MCF 10A (cell line): ENCODE measurements at regions not wholly inside any gene's neighbourhood (a gene's known extent, or its start where the extent isn't known, plus 50 kb on each side); places are given as distances from the start of the nearest gene placed in this dataset.
"Not testable (repeated sequence)": the region's sequence is repeated elsewhere in the genome, so short reads cannot be mapped to it uniquely, and the experiment has no call there.

Experiments used
- BruUV-seq: library from RNA; stranded (reverse); fragments of 400-500 nt; replicated peaks from 2 replicates; lab custom pipeline; 2021; lab: Mats Ljungman, UMichigan
- CTCF ChIA-PET: fragments of 300-600 bp; sonication (Branson Sonifier 250); formaldehyde crosslinking; extraction: SDS; loops from one replicate; lab custom pipeline; 2021; ENCODE audit warnings: antibody characterized with exemption, inconsistent platforms; lab: Yijun Ruan, JAX
- POLR2A ChIA-PET: fragments of 300-600, 350-650 bp; sonication (Branson Sonifier 250); formaldehyde crosslinking; extraction: SDS; loops from one replicate; lab custom pipeline; 2020; ENCODE audit warnings: antibody characterized with exemption, inconsistent platforms; lab: Yijun Ruan, JAX
- DNase-seq: peaks from one replicate; pipeline ENCODE4 v3.0.0-alpha.2; 2018; ENCODE audit not compliant: unreplicated experiment
- H3K27ac Mint-ChIP-seq: one replicate; pipeline ENCODE4 v1.8.0; 2022; ENCODE audit warnings: mild to moderate bottlenecking, low read depth, mixed read lengths; ENCODE audit not compliant: unreplicated experiment
- H3K27me3 Mint-ChIP-seq: one replicate; pipeline ENCODE4 v1.8.0; 2022; ENCODE audit warnings: mixed read lengths; ENCODE audit not compliant: insufficient read depth, unreplicated experiment
- H3K36me3 Mint-ChIP-seq: one replicate; pipeline ENCODE4 v1.8.0; 2022; ENCODE audit warnings: mild to moderate bottlenecking, moderate library complexity, mixed read lengths; ENCODE audit not compliant: insufficient read depth, unreplicated experiment
- H3K4me1 Mint-ChIP-seq: one replicate; pipeline ENCODE4 v1.8.0; 2022; ENCODE audit warnings: mixed read lengths; ENCODE audit not compliant: insufficient read depth, unreplicated experiment
- H3K4me3 Mint-ChIP-seq: one replicate; pipeline ENCODE4 v1.8.0; 2022; ENCODE audit warnings: mild to moderate bottlenecking, moderate library complexity, mixed read lengths; ENCODE audit not compliant: unreplicated experiment
- H3K9me3 Mint-ChIP-seq: one replicate; pipeline ENCODE4 v1.8.0; 2022; ENCODE audit warnings: mixed read lengths; ENCODE audit not compliant: unreplicated experiment
- CTCF ChIP-seq: fragments of 200-600 bp; IDR thresholded peaks from one replicate; pipeline ENCODE4 v1.8.0; 2022; ENCODE audit warnings: antibody characterized with exemption, mild to moderate bottlenecking; ENCODE audit not compliant: unreplicated experiment
- intact Hi-C: fragments of 100-400 bp; cut with micrococcal nuclease; formaldehyde crosslinking; loops from 2 replicates; pipeline ENCODE4 v1.14.1; 2022

- no peak for TF ChIP-seq CTCF
- Mint-ChIP-seq H3K27me3 (no peaks in the 10 kb centered on the region), H3K27ac (no peak overlapping the region), H3K36me3 (no peaks in the 10 kb centered on the region), H3K4me1 (peaks cover 7% of the 10 kb centered on the region), H3K4me3 (no peak overlapping the region), H3K9me3 (no peaks in the 10 kb centered on the region)
- no peak for DNase-seq
- no TSS peak for BruUV-seq
- ChIA-PET POLR2A (no interaction called here), CTCF (no interaction called here)
- intact Hi-C loops = no loop called here
Observed at GRCh38 chr3:6455031-6455430, 405.9 kb upstream of the GRM7 start.

DNA sequence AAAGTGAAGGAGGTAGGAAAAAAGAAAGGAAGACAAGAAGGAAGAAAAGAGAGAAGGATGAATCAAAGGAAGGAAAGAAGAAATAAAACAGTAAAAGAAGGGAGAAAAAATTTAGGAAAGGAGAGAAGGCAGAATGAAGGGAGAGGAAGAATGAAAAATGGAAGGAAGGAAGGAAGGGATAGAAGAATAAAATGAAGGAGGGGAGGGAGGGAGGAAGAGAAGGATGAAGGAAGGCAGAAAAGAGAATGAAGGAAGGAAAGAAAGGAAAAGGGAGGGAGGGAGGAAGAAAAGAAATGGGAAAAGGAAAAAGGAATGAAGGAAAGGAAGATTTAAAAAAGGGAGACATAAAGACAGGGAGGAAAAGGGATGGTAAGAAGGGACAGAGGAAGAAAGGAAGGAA lies 393.7 kb upstream of the GRM7 start:
- Mint-ChIP-seq H3K36me3 (peaks cover 5% of the 10 kb centered on the region), H3K4me3 (no peak overlapping the region), H3K4me1 (no peaks in the 10 kb centered on the region), H3K9me3 (no peaks in the 10 kb centered on the region), H3K27me3 (peaks cover 22% of the 10 kb centered on the region), H3K27ac (no peak overlapping the region)
- no peak for DNase-seq
- TF ChIP-seq CTCF = no peak
- ChIA-PET POLR2A (interaction anchor here (0.6 kb wide), 1 partner anchor 105 kb away, joined by 4 read pairs; no protein-coding TSS in a partner anchor), CTCF (no interaction called here)
- no TSS peak for BruUV-seq
- intact Hi-C loops = no loop called here

DNA sequence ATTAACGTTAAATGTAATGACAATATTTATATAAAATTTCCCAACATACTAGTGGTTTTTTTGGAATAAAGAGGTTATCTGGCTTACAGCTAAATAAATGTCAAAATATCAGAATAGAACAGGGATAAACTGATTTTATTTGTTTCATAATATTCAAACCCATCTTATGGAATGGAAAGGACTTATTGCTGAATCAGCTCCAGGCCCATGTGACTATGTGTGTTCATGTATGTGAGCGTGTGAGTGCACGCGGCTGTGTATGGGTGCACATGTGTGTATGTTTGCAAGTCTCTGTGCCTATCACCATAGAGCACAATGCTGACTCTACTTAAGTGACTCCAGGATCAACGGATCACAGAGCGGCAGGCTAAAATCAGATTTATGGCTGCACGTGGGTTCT lies 392.3 kb upstream of the GRM7 start:
- H3K4me3 Mint-ChIP-seq = no peak overlapping the region
- no TSS peak for BruUV-seq
- peaks cover 5% of the 10 kb centered on the region for H3K36me3 Mint-ChIP-seq
- no peak for DNase-seq
- H3K27me3 Mint-ChIP-seq = peaks cover 22% of the 10 kb centered on the region
- peaks cover 5% of the 10 kb centered on the region for H3K4me1 Mint-ChIP-seq
- TF ChIP-seq CTCF = no peak
- ChIA-PET POLR2A (interaction anchor here (0.7 kb wide), 1 partner anchor 1767 kb away, joined by 5 read pairs; no protein-coding TSS in a partner anchor), CTCF (interaction anchor here (0.6 kb wide), 1 partner anchor 1238 kb away, joined by 3 read pairs; no protein-coding TSS in a partner anchor)
- no peaks in the 10 kb centered on the region for H3K9me3 Mint-ChIP-seq
- intact Hi-C loops = no loop called here
- no peak overlapping the region for H3K27ac Mint-ChIP-seq

- ChIA-PET CTCF (no interaction called here), POLR2A (no interaction called here)
- H3K4me1 Mint-ChIP-seq = peaks cover 5% of the 10 kb centered on the region
- H3K9me3 Mint-ChIP-seq = no peaks in the 10 kb centered on the region
- H3K27me3 Mint-ChIP-seq = peaks cover 10% of the 10 kb centered on the region
- peaks cover 4% of the 10 kb centered on the region for H3K36me3 Mint-ChIP-seq
- no peak overlapping the region for H3K4me3 Mint-ChIP-seq
- H3K27ac Mint-ChIP-seq = no peak overlapping the region
- TF ChIP-seq CTCF = no peak
- intact Hi-C loops = no loop called here
- DNase-seq = no peak
- BruUV-seq = no TSS peak
Observed at GRCh38 chr3:6471744-6472143, 389.2 kb upstream of the GRM7 start.

DNA sequence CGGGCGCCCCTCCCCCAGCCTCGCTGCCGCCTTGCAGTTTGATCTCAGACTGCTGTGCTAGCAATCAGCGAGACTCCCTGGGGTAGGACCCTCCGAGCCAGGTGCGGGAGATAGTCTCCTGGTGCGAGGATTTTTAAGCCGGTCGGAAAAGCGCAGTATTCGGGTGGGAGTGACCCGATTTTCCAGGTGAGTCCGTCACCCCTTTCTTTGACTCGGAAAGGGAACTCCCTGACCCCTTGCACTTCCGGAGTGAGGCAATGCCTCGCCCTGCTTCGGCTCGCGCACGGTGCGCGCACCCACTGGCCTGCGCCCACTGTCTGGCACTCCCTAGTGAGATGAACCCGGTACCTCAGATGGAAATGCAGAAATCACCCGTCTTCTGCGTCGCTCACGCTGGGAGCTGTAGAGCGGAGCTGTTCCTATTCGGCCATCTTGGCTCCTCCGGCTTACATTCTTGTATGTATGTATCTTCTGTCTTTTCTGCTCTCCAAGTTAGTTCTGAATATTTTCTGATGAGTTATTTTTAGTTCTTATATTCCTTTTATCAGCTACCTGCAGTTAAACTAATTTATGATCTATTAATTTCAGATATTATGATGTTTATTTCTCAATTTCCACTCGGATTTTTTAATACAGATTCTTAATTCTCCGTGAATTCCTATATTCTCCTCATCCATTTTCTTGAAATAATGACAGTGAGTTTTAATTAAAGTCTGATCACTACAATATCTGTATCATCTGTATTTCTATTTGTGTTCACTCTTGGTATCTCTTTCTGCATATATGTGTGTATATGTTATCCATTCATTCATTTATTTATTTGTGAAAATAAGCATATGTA lies 370.2 kb upstream of the GRM7 start:
- BruUV-seq, H3K36me3 Mint-ChIP-seq, H3K27me3 Mint-ChIP-seq, POLR2A ChIA-PET, H3K27ac Mint-ChIP-seq, H3K4me1 Mint-ChIP-seq, H3K4me3 Mint-ChIP-seq, DNase-seq, H3K9me3 Mint-ChIP-seq, intact Hi-C loops, CTCF ChIA-PET: not testable (repeated sequence)
